Liver (tissue), 7 donors: ENCODE measurements at regions not wholly inside any gene's neighbourhood (a gene's known extent, or its start where the extent isn't known, plus 50 kb on each side); places are given as distances from the start of the nearest gene placed in this dataset.

Source experiments
- DNase-seq: peaks from one replicate; pipeline ENCODE4 v3.0.0-alpha.2; 2017; ENCODE audit warnings: low spot score
- H3K27ac ChIP-seq, 2 donors: one replicate each; pipeline ENCODE4 v1.7.0; 2013; ENCODE audit warnings: inconsistent platforms in 2 of 2, low read length in 2 of 2, control low read depth in 1 of 2, low read depth in 1 of 2, mild to moderate bottlenecking in 1 of 2
- H3K27me3 ChIP-seq, 4 donors: one replicate each; pipeline versions ENCODE4 v1.6.1 to v1.7.0; 2013; ENCODE audit warnings: low read length in 3 of 4, inconsistent platforms in 1 of 4, mild to moderate bottlenecking in 1 of 4, moderate library complexity in 1 of 4; ENCODE audit not compliant: control insufficient read depth in 4 of 4, insufficient read depth in 4 of 4
- H3K36me3 ChIP-seq, 4 donors: one replicate each; pipeline versions ENCODE4 v1.6.1 to v1.7.0; 2013; ENCODE audit warnings: low read length in 3 of 4, mild to moderate bottlenecking in 3 of 4, low read depth in 1 of 4, moderate library complexity in 1 of 4; ENCODE audit not compliant: control insufficient read depth in 4 of 4, insufficient read depth in 3 of 4
- H3K4me1 ChIP-seq, 4 donors: one replicate each; pipeline versions ENCODE4 v1.6.1 to v1.7.0; 2013; ENCODE audit warnings: low read length in 3 of 4, mild to moderate bottlenecking in 3 of 4, moderate library complexity in 1 of 4; ENCODE audit not compliant: control insufficient read depth in 4 of 4, insufficient read depth in 4 of 4
- H3K4me3 ChIP-seq, 3 donors: one replicate each; pipeline versions ENCODE4 v1.6.1 to v1.7.0; 2013; ENCODE audit warnings: low read length in 3 of 3, control low read depth in 1 of 3, low read depth in 1 of 3, mild to moderate bottlenecking in 1 of 3
- H3K9ac ChIP-seq, 2 donors: one replicate each; pipeline ENCODE4 v1.7.0; 2013; ENCODE audit warnings: low read length in 2 of 2, mild to moderate bottlenecking in 2 of 2, moderate library complexity in 2 of 2, control low read depth in 1 of 2, low read depth in 1 of 2
- H3K9me3 ChIP-seq, 4 donors: one replicate each; pipeline versions ENCODE4 v1.6.1 to v1.7.0; 2013; ENCODE audit warnings: low read length in 3 of 4; ENCODE audit not compliant: control insufficient read depth in 4 of 4
- FOXA1 ChIP-seq: IDR thresholded peaks from 2 replicates; pipeline ENCODE4 v1.6.1; 2016; ENCODE audit warnings: antibody characterized with exemption
- HNF4A ChIP-seq, 2 donors: conservative IDR thresholded peaks; 2 replicates each; pipeline ENCODE4 v1.6.1; 2016; ENCODE audit warnings: antibody characterized with exemption in 2 of 2, mild to moderate bottlenecking in 2 of 2
- JUND ChIP-seq, 2 donors: IDR thresholded peaks; 2 replicates each; pipeline ENCODE4 v1.6.1; 2016; ENCODE audit warnings: antibody characterized with exemption in 2 of 2
- NR2F2 ChIP-seq: IDR thresholded peaks from 2 replicates; pipeline ENCODE4 v1.6.1; 2016; ENCODE audit warnings: antibody characterized with exemption
- RAD21 ChIP-seq, 2 donors: IDR thresholded peaks; 2 replicates each; pipeline ENCODE4 v1.6.1; 2016; ENCODE audit warnings: antibody characterized with exemption in 2 of 2, mild to moderate bottlenecking in 2 of 2
- REST ChIP-seq: IDR thresholded peaks from 2 replicates; pipeline ENCODE4 v1.6.1; 2016; ENCODE audit warnings: antibody characterized with exemption, mild to moderate bottlenecking
- SP1 ChIP-seq: IDR thresholded peaks from 2 replicates; pipeline ENCODE4 v1.6.1; 2018; ENCODE audit warnings: antibody characterized with exemption, mild to moderate bottlenecking
- WGBS: extraction: QIAGEN DNeasy Blood & Tissue Kit; methylation state at CpG from one replicate; pipeline ENCODE4 v1.1.7; 2013; 5-methylcytosine and 5-hydroxymethylcytosine counted together
- TF ChIP-seq, protein P1 (sequence below): IDR thresholded peaks from 2 replicates; pipeline ENCODE4 v1.6.1; 2016; ENCODE audit warnings: antibody characterized with exemption
- donor health status: healthy.
- donor health status: healthy.
- donor health status: healthy.
- donor health status: healthy.

- no peak overlapping the region for H3K9ac ChIP-seq
- H3K27ac ChIP-seq = no peak overlapping the region
- H3K4me3 ChIP-seq = no peak overlapping the region
- TF ChIP-seq RAD21 (IDR thresholded peaks at IDR 0.05) (no peak), NR2F2 (no peak), HNF4A (conservative IDR thresholded peaks at IDR 0.05) (no peak), FOXA1 (no peak), REST (no peak)
- TF ChIP-seq, protein P1, sequence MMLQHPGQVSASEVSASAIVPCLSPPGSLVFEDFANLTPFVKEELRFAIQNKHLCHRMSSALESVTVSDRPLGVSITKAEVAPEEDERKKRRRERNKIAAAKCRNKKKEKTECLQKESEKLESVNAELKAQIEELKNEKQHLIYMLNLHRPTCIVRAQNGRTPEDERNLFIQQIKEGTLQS = no peak
- DNase-seq = no peak
- peaks cover 0 to 10% (median 6%) of the 10 kb centered on the region in 4 donors for H3K4me1 ChIP-seq
- H3K27me3 ChIP-seq = no peaks in the 10 kb centered on the region
- WGBS = 97% methylated on average over 5 of the region's 5 CpGs
- H3K9me3 ChIP-seq = no peaks in the 10 kb centered on the region
- H3K36me3 ChIP-seq = no peaks in the 10 kb centered on the region
Observed at GRCh38 chr6:110538416-110539160, 62.2 kb upstream of the SLC22A16 start.

DNA sequence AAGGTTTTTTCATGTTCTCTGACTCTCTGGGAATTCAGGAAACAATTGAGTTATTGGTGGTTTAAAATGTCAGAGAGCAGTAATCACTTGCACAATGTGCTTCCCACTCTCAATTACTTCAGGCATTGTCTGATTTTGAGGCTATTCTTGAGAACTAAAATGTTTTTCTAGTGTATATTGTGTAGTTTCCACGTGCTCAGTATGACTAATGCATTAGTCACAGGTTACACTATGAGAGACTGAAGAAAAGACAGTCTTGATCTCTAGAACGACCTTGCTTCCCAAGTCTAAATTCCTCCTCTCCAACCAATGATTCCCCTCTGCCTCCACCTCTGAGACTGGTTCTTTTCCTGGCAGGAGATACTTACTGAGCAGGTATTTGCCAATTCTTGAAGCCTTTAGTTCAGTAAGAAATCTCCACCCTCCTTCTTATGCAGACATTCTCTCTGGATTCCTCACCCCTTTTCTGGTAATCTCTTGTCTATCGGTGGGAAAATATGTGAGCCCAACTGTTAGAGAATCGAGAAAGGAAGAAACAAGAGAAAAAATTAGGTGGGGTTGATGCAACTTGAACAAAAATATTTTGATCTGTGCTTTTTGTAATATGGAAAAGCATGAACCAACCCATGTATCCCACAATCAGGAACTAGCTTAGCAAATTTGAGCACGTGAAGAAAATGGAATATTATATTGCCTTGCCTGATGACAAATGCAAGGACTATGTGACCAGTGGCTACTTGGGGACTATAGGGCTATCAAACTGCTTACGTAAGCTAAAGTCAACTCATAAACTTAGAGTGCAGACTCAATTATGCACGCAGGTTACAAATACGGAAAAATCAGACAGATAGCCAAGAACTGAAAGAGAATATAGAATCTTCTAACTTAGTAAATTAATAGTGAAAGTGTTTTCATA is 61.1 kb upstream of the SLC22A16 start:
- no peak overlapping the region for H3K4me3 ChIP-seq
- no peaks in the 10 kb centered on the region for H3K36me3 ChIP-seq
- no peaks in the 10 kb centered on the region for H3K27me3 ChIP-seq
- H3K9me3 ChIP-seq = no peaks in the 10 kb centered on the region
- H3K4me1 ChIP-seq = peaks cover 0 to 3% (median 0%) of the 10 kb centered on the region in 4 donors
- WGBS = 78% methylated on average over 8 of the region's 8 CpGs
- H3K27ac ChIP-seq = no peak overlapping the region
- H3K9ac ChIP-seq = no peak overlapping the region
- DNase-seq = no peak
- TF ChIP-seq JUND (IDR thresholded peaks at IDR 0.05) (peak in 1 of 2 donors; percentile 15), SP1 (no peak)

- Histone ChIP-seq H3K27ac (no peak overlapping the region), H3K36me3 (no peaks in the 10 kb centered on the region), H3K4me3 (no peak overlapping the region), H3K4me1 (no peaks in the 10 kb centered on the region), H3K27me3 (no peaks in the 10 kb centered on the region), H3K9me3 (no peaks in the 10 kb centered on the region), H3K9ac (no peak overlapping the region)
- WGBS = 82% methylated on average over 3 of the region's 3 CpGs
- no peak for DNase-seq
- TF ChIP-seq FOXA1 (no peak), RAD21 (IDR thresholded peaks at IDR 0.05) (peak in 1 of 2 donors; percentile 28)
Observed at GRCh38 chr6:110534731-110535492, 58.5 kb upstream of the SLC22A16 start.
